Calu3 (cell line): ENCODE measurements at regions not wholly inside any gene's neighbourhood (a gene's known extent, or its start where the extent isn't known, plus 50 kb on each side); places are given as distances from the start of the nearest gene placed in this dataset.

Source experiments
- BruUV-seq: library from RNA; stranded (reverse); fragments of 400-500 nt; replicated peaks from 2 replicates; lab custom pipeline; 2021; lab: Mats Ljungman, UMichigan
- CTCF ChIA-PET: fragments of 300-600 bp; sonication (Branson Sonifier 250); formaldehyde crosslinking; loops from one replicate; lab custom pipeline; 2022; ENCODE audit warnings: antibody characterized with exemption; lab: Charles Lee
- DNase-seq: peaks from one replicate; pipeline ENCODE4 v3.0.0; 2022
- H3K27ac Mint-ChIP-seq: one replicate; pipeline ENCODE4 v1.8.0; 2022; ENCODE audit warnings: mixed read lengths; ENCODE audit not compliant: unreplicated experiment
- H3K27me3 Mint-ChIP-seq: one replicate; pipeline ENCODE4 v1.8.0; 2022; ENCODE audit warnings: mixed read lengths; ENCODE audit not compliant: unreplicated experiment
- H3K36me3 Mint-ChIP-seq: one replicate; pipeline ENCODE4 v1.8.0; 2022; ENCODE audit warnings: mild to moderate bottlenecking, moderate library complexity, mixed read lengths; ENCODE audit not compliant: insufficient read depth, unreplicated experiment
- H3K4me1 Mint-ChIP-seq: one replicate; pipeline ENCODE4 v1.8.0; 2022; ENCODE audit warnings: mild to moderate bottlenecking, low read depth, mixed read lengths; ENCODE audit not compliant: unreplicated experiment
- H3K4me3 Mint-ChIP-seq: one replicate; pipeline ENCODE4 v1.8.0; 2022; ENCODE audit warnings: mild to moderate bottlenecking, low read depth, moderate library complexity, mixed read lengths; ENCODE audit not compliant: unreplicated experiment
- H3K9me3 Mint-ChIP-seq: one replicate; pipeline ENCODE4 v1.8.0; 2022; ENCODE audit warnings: low read depth, mixed read lengths; ENCODE audit not compliant: unreplicated experiment
- CTCF ChIP-seq: fragments of 200-600 bp; IDR thresholded peaks from one replicate; pipeline ENCODE4 v1.8.0; 2022; ENCODE audit warnings: antibody characterized with exemption; ENCODE audit not compliant: unreplicated experiment
- intact Hi-C: fragments of 100-400 bp; cut with micrococcal nuclease; formaldehyde crosslinking; loops from one replicate; pipeline ENCODE4 v1.10.0; 2022; ENCODE audit not compliant: unreplicated experiment

DNA sequence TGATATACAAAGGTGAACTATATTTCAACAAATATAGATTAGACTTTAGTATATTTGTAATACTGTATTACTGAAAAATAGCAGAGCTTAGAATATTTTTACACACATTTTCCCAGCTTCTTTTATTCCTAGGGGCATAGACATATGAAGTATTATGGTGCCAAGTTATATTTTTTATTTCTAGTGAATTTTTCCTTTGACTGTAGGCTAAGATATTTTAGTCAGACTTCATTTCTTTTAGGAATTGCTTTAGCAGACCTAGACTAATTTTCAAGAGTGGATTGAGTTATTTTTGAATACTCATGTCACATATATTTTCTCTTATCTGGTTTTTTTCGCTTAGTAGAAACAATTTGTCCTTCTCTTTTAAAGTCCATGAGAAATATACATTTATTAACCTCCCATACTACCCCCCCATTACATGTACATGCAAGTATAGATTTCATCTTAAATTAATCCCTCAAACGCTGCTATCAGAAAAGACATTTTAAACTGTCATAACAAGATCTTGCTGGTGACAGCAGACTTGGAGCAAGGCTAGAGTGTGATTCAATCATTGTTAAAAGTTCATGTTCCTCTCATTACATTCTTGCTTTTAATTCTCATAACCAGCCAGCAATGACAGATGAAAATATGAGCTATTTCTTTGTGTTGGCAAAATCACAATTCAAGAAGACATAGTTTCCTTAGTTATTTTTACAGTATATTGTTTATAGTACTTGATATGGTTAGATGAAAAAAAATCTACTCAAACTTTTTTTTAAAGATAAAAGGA, 456.1 kb downstream of the AEBP2 start:
- intact Hi-C loops = no loop called here
- H3K9me3 Mint-ChIP-seq = no peaks in the 10 kb centered on the region

GRCh38 chr12:19896041-19896440, 456.7 kb downstream of the AEBP2 start:
- no peak overlapping the region for H3K27ac Mint-ChIP-seq
- H3K27me3 Mint-ChIP-seq = no peaks in the 10 kb centered on the region
- DNase-seq = no peak
- TF ChIP-seq CTCF = no peak
- intact Hi-C loops = no loop called here
- peaks cover 16% of the 10 kb centered on the region for H3K4me1 Mint-ChIP-seq
- no peaks in the 10 kb centered on the region for H3K36me3 Mint-ChIP-seq
- no TSS peak for BruUV-seq
- no peak overlapping the region for H3K4me3 Mint-ChIP-seq
- H3K9me3 Mint-ChIP-seq = no peaks in the 10 kb centered on the region
- CTCF ChIA-PET = interaction anchor here (3.1 kb wide), 1 partner anchor 117 kb away, joined by 13 read pairs; no protein-coding TSS in a partner anchor

More for the DNA sequence above, 456.1 kb downstream of the AEBP2 start:
- no peak for TF ChIP-seq CTCF
- no peak overlapping the region for H3K27ac Mint-ChIP-seq
- H3K4me1 Mint-ChIP-seq = peaks cover 16% of the 10 kb centered on the region
- no peak for DNase-seq
- H3K27me3 Mint-ChIP-seq = no peaks in the 10 kb centered on the region
- CTCF ChIA-PET = interaction anchor here (3.1 kb wide), 1 partner anchor 117 kb away, joined by 13 read pairs; no protein-coding TSS in a partner anchor
- H3K4me3 Mint-ChIP-seq = no peak overlapping the region
- no TSS peak for BruUV-seq
- no peaks in the 10 kb centered on the region for H3K36me3 Mint-ChIP-seq

DNA sequence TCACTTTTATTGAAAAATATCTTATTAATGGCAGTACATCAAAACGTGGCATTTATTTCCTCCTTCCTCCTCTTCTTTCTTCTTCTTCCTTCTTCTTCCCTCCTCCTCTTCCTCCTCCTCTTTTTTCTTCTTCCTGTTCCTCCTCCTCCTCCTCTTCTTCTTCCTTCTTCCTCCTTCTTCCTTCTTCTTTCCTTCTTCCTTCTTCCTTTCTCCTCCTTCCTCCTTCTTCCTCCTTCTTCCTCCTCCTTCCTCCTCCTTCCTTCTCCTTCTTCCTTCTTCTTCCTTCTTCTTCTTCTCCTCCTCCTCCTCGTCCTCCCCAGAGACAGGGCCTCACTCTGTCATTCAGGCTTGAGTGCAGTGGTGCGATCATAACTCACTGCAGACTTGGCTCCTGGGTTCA, 457.2 kb downstream of the AEBP2 start:
- DNase-seq = no peak
- no peak for TF ChIP-seq CTCF
- intact Hi-C loops = no loop called here
- Mint-ChIP-seq H3K4me1 (peaks cover 16% of the 10 kb centered on the region), H3K27me3 (no peaks in the 10 kb centered on the region), H3K9me3 (no peaks in the 10 kb centered on the region), H3K27ac (no peak overlapping the region), H3K4me3 (no peak overlapping the region), H3K36me3 (no peaks in the 10 kb centered on the region)
- CTCF ChIA-PET = no interaction called here
- BruUV-seq = no TSS peak

DNA sequence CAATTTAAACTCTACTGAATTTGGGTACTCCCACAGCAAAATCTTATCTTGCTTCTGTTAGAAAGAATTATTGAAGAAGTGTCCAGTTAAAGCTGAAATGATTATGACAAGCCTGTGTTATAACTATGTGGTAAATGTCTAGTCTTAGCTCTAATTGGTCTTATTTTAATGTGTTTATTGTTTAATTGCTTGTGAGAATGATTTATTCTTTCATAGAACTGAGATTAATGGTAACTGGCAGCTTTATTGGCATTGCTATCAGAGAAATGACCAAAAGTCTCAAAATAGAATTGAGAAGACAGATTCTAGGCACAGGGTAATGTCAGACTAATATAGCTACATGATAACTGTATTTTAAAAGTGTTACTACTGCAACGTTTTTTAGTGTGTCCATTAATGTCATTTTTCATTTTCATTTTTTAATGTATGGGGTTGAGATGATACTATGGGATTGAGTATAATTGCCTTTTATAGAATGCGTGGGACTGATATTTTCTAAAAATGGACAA, 458.7 kb downstream of the AEBP2 start:
- Mint-ChIP-seq H3K27ac (no peak overlapping the region), H3K27me3 (no peaks in the 10 kb centered on the region), H3K4me1 (peaks cover 16% of the 10 kb centered on the region), H3K4me3 (no peak overlapping the region), H3K9me3 (no peaks in the 10 kb centered on the region), H3K36me3 (no peaks in the 10 kb centered on the region)
- CTCF ChIA-PET = interaction anchor here (1.0 kb wide), 1 partner anchor 158 kb away, joined by 3 read pairs; no protein-coding TSS in a partner anchor
- TF ChIP-seq CTCF = no peak
- DNase-seq = no peak
- intact Hi-C loops = no loop called here
- no TSS peak for BruUV-seq
